Duodenal mucosa (tissue), 2 donors: ENCODE measurements at regions not wholly inside any gene's neighbourhood (a gene's known extent, or its start where the extent isn't known, plus 50 kb on each side); places are given as distances from the start of the nearest gene placed in this dataset.
"Not testable (repeated sequence)": the region's sequence is repeated elsewhere in the genome, so short reads cannot be mapped to it uniquely, and the experiment has no call there.

Source experiments
- H3K27ac ChIP-seq: one replicate; pipeline ENCODE4 v1.7.0; 2013; ENCODE audit warnings: low read depth, low read length
- H3K27me3 ChIP-seq, 2 donors: one replicate each; pipeline ENCODE4 v1.7.0; 2013; ENCODE audit warnings: low read length in 2 of 2, control low read depth in 1 of 2; ENCODE audit not compliant: insufficient read depth in 2 of 2, control insufficient read depth in 1 of 2
- H3K36me3 ChIP-seq, 2 donors: one replicate each; pipeline ENCODE4 v1.7.0; 2013; ENCODE audit warnings: low read length in 2 of 2, control low read depth in 1 of 2; ENCODE audit not compliant: insufficient read depth in 2 of 2, control insufficient read depth in 1 of 2
- H3K4me1 ChIP-seq, 2 donors: one replicate each; pipeline ENCODE4 v1.7.0; 2013; ENCODE audit warnings: low read length in 2 of 2, control low read depth in 1 of 2; ENCODE audit not compliant: insufficient read depth in 2 of 2, control insufficient read depth in 1 of 2
- H3K4me3 ChIP-seq, 2 donors: one replicate each; pipeline ENCODE4 v1.7.0; 2013; ENCODE audit warnings: low read length in 2 of 2, low read depth in 1 of 2
- H3K9ac ChIP-seq, 2 donors: one replicate each; pipeline ENCODE4 v1.7.0; 2013; ENCODE audit warnings: low read length in 2 of 2, low read depth in 1 of 2
- H3K9me3 ChIP-seq, 2 donors: one replicate each; pipeline ENCODE4 v1.7.0; 2013; ENCODE audit warnings: low read length in 2 of 2, control low read depth in 1 of 2; ENCODE audit not compliant: control insufficient read depth in 1 of 2

GRCh38 chr1:177659281-177659680 lies 310.6 kb downstream of the SEC16B start:
- H3K4me3 ChIP-seq, result no peak overlapping the region
- H3K9me3 ChIP-seq, result no peaks in the 10 kb centered on the region
- H3K27ac ChIP-seq, result no peak overlapping the region
- no peaks in the 10 kb centered on the region for H3K27me3 ChIP-seq
- H3K4me1 ChIP-seq, result no peaks in the 10 kb centered on the region
- H3K9ac ChIP-seq, result no peak overlapping the region
- H3K36me3 ChIP-seq, result no peaks in the 10 kb centered on the region

- Histone ChIP-seq H3K4me1 (no peaks in the 10 kb centered on the region), H3K9me3 (no peaks in the 10 kb centered on the region), H3K4me3 (no peak overlapping the region), H3K27ac (no peak overlapping the region), H3K27me3 (no peaks in the 10 kb centered on the region), H3K9ac (no peak overlapping the region), H3K36me3 (no peaks in the 10 kb centered on the region)
Measured at GRCh38 chr1:177656598-177656997, 313.3 kb downstream of the SEC16B start.

- no peak overlapping the region for H3K27ac ChIP-seq
- no peak overlapping the region for H3K4me3 ChIP-seq
- no peaks in the 10 kb centered on the region for H3K36me3 ChIP-seq
- no peak overlapping the region for H3K9ac ChIP-seq
- H3K4me1 ChIP-seq, result no peaks in the 10 kb centered on the region
- no peaks in the 10 kb centered on the region for H3K27me3 ChIP-seq
- H3K9me3 ChIP-seq, result no peaks in the 10 kb centered on the region
Measured at GRCh38 chr1:177650947-177651346, 318.9 kb downstream of the SEC16B start.

- Histone ChIP-seq H3K9me3 (no peaks in the 10 kb centered on the region), H3K4me3 (no peak overlapping the region), H3K27ac (no peak overlapping the region), H3K4me1 (no peaks in the 10 kb centered on the region), H3K36me3 (no peaks in the 10 kb centered on the region), H3K27me3 (no peaks in the 10 kb centered on the region), H3K9ac (no peak overlapping the region)
Measured at GRCh38 chr1:177648731-177649265, 321.1 kb downstream of the SEC16B start.

- no peak overlapping the region for H3K4me3 ChIP-seq
- no peak overlapping the region for H3K9ac ChIP-seq
- no peaks in the 10 kb centered on the region for H3K4me1 ChIP-seq
- no peaks in the 10 kb centered on the region for H3K36me3 ChIP-seq
- no peaks in the 10 kb centered on the region for H3K27me3 ChIP-seq
- no peaks in the 10 kb centered on the region for H3K9me3 ChIP-seq
- H3K27ac ChIP-seq, result no peak overlapping the region
Measured at GRCh38 chr1:177648138-177648537, 321.7 kb downstream of the SEC16B start.

GRCh38 chr1:177646757-177647730 lies 322.8 kb downstream of the SEC16B start:
- H3K36me3 ChIP-seq, result no peaks in the 10 kb centered on the region
- H3K4me1 ChIP-seq, result no peaks in the 10 kb centered on the region
- H3K27ac ChIP-seq, result no peak overlapping the region
- H3K4me3 ChIP-seq, result no peak overlapping the region
- no peaks in the 10 kb centered on the region for H3K27me3 ChIP-seq
- H3K9ac ChIP-seq, result no peak overlapping the region
- H3K9me3 ChIP-seq, result no peaks in the 10 kb centered on the region

- H3K27ac ChIP-seq, result no peak overlapping the region
- H3K4me1 ChIP-seq, result no peaks in the 10 kb centered on the region
- H3K9me3 ChIP-seq, result no peaks in the 10 kb centered on the region
- no peaks in the 10 kb centered on the region for H3K36me3 ChIP-seq
- H3K9ac ChIP-seq, result no peak overlapping the region
- H3K27me3 ChIP-seq, result no peaks in the 10 kb centered on the region
- no peak overlapping the region for H3K4me3 ChIP-seq
Measured at GRCh38 chr1:177645491-177646190, 324.2 kb downstream of the SEC16B start.

GRCh38 chr1:177640687-177641086 lies 329.2 kb downstream of the SEC16B start:
- Histone ChIP-seq H3K27ac (no peak overlapping the region), H3K9ac (no peak overlapping the region), H3K27me3 (no peaks in the 10 kb centered on the region), H3K36me3 (no peaks in the 10 kb centered on the region), H3K9me3 (no peaks in the 10 kb centered on the region), H3K4me3 (no peak overlapping the region), H3K4me1 (no peaks in the 10 kb centered on the region)

GRCh38 chr1:177634151-177634550 lies 335.7 kb downstream of the SEC16B start:
- not testable (repeated sequence) for H3K4me1 ChIP-seq, H3K4me3 ChIP-seq, H3K9me3 ChIP-seq, H3K27me3 ChIP-seq, H3K36me3 ChIP-seq, H3K9ac ChIP-seq, H3K27ac ChIP-seq

- H3K4me3 ChIP-seq, result no peak overlapping the region
- no peaks in the 10 kb centered on the region for H3K27me3 ChIP-seq
- H3K9ac ChIP-seq, result no peak overlapping the region
- no peak overlapping the region for H3K27ac ChIP-seq
- no peaks in the 10 kb centered on the region for H3K36me3 ChIP-seq
- no peaks in the 10 kb centered on the region for H3K4me1 ChIP-seq
- no peaks in the 10 kb centered on the region for H3K9me3 ChIP-seq
Measured at GRCh38 chr1:177632923-177633615, 336.8 kb downstream of the SEC16B start.
